ENCODE measurements at regions not wholly inside any gene's neighbourhood (a gene's known extent, or its start where the extent isn't known, plus 50 kb on each side); places are given as distances from the start of the nearest gene placed in this dataset.

DNA sequence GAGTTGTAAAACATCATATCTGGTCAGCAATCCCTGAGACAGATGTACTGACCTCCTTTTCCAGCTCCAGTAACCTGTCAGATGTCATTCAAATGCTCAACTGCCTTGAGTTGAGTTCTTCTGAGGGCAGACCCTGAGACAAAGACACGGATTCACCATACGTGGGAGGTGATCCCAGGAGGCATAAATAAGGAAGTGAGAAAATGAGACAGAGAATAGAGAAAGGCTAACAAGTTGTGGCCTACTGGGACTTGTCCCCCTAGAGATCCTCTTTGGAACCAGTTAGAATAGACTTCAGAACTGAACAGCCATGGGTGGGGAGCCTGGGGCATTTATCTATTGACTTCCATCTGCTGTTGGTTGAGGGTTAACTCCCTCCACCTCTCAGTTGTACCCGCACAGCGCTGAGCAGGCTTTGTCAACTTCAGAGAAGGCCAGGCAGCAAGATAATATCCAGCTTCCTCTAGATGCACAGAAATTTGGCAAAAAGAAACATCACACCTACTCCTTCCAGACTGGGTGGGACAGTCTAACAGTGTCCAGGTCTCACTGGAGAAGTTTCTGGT, 123.0 kb upstream of the DYNLRB2 start:
- Histone ChIP-seq H4K91ac (ENCODE audit: insufficient read length, low read depth, low read length) (no peak overlapping the region), H3K79me2 (ENCODE audit: insufficient read depth, low read length) (no peaks in the 10 kb centered on the region), H3K23me2 (ENCODE audit: insufficient read length, low read depth, low read length, poor library complexity, severe bottlenecking) (no peaks in the 10 kb centered on the region), H3K23ac (ENCODE audit: insufficient read length, low read depth, low read length) (no peak overlapping the region), H3K27me3 (ENCODE audit: insufficient read depth, low read length) (no peaks in the 10 kb centered on the region), H4K20me1 (ENCODE audit: control insufficient read depth, insufficient read depth, insufficient read length) (no peaks in the 10 kb centered on the region), H2BK120ac (ENCODE audit: low read depth, low read length, poor library complexity, severe bottlenecking) (no peak overlapping the region), H4K8ac (replicated peaks; ENCODE audit: insufficient read length, low read depth, low read length) (no peak overlapping the region), H2BK5ac (ENCODE audit: insufficient read length, low read length) (no peak overlapping the region), H3K4ac (ENCODE audit: low read depth, low read length) (no peak overlapping the region), H2BK20ac (ENCODE audit: low read depth, low read length, poor library complexity, severe bottlenecking) (no peak overlapping the region), H3K9ac (ENCODE audit: extremely low read depth, insufficient read length, low read length) (no peak overlapping the region), H2BK15ac (ENCODE audit: low read depth, low read length) (no peak overlapping the region), H4K5ac (ENCODE audit: insufficient read length, low read depth, low read length) (no peak overlapping the region), H2AK5ac (ENCODE audit: insufficient read length, low read length) (no peak overlapping the region), H3K27ac (ENCODE audit: insufficient read length, low read depth, low read length) (no peak overlapping the region), H2AFZ (ENCODE audit: low read length) (no peak overlapping the region), H3K14ac (ENCODE audit: insufficient read depth, low read length) (no peak overlapping the region), H3K4me1 (ENCODE audit: insufficient read depth, low read length) (no peaks in the 10 kb centered on the region; the same call in 1 of the 2 replicates), H2BK12ac (ENCODE audit: insufficient read length, low read depth, low read length) (no peak overlapping the region), H3K56ac (ENCODE audit: insufficient read length, low read depth, low read length) (no peak overlapping the region), H3K79me1 (ENCODE audit: insufficient read depth, low read depth, low read length, poor library complexity, severe bottlenecking) (no peaks in the 10 kb centered on the region), H3K18ac (ENCODE audit: insufficient read length, low read depth, low read length) (no peak overlapping the region), H3K9me3 (ENCODE audit: control insufficient read depth, low read depth, low read length) (no peaks in the 10 kb centered on the region), H3K4me2 (ENCODE audit: insufficient read depth, insufficient read length, low read length) (no peak overlapping the region), H3T11ph (ENCODE audit: low read length) (no peak overlapping the region)
- Mint-ChIP-seq H3K4me3 (no peak overlapping the region), H3K27me3 (ENCODE audit: low read depth) (peaks cover 8% of the 10 kb centered on the region), H3K4me1 (no peaks in the 10 kb centered on the region), H3K36me3 (ENCODE audit: insufficient read depth in 1 of 3, low read depth in 3 of 3) (no peaks in the 10 kb centered on the region), H3K9me3 (no peaks in the 10 kb centered on the region), H3K27ac (no peak overlapping the region)
- TF ChIP-seq, protein P1, sequence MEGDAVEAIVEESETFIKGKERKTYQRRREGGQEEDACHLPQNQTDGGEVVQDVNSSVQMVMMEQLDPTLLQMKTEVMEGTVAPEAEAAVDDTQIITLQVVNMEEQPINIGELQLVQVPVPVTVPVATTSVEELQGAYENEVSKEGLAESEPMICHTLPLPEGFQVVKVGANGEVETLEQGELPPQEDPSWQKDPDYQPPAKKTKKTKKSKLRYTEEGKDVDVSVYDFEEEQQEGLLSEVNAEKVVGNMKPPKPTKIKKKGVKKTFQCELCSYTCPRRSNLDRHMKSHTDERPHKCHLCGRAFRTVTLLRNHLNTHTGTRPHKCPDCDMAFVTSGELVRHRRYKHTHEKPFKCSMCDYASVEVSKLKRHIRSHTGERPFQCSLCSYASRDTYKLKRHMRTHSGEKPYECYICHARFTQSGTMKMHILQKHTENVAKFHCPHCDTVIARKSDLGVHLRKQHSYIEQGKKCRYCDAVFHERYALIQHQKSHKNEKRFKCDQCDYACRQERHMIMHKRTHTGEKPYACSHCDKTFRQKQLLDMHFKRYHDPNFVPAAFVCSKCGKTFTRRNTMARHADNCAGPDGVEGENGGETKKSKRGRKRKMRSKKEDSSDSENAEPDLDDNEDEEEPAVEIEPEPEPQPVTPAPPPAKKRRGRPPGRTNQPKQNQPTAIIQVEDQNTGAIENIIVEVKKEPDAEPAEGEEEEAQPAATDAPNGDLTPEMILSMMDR (conservative IDR thresholded peaks at IDR 0.05): no peak
- DNase-seq: no peak
- no CpG with 5 or more reads among the region's 4 CpGs for WGBS (ENCODE audit: extremely low coverage, insufficient read length, low lambda C conversion rate)

Data from H9 (cell line).